Transverse colon (tissue), 4 donors: ENCODE measurements at regions not wholly inside any gene's neighbourhood (a gene's known extent, or its start where the extent isn't known, plus 50 kb on each side); places are given as distances from the start of the nearest gene placed in this dataset.

Experiments
- CTCF ChIP-seq, 5 experiments: fragments of 200-600 bp in 3 of 5; fragments of 450-650 bp in 2 of 5; sonication (generic) in 3 of 5; IDR thresholded peaks; 1 replicate in 2 of 5; 2 replicates in 3 of 5; pipeline ENCODE4 v1.5.1; 2016 to 2017; ENCODE audit warnings: antibody characterized with exemption in 5 of 5, inconsistent platforms in 3 of 5, mild to moderate bottlenecking in 2 of 5, moderate library complexity in 1 of 5
- EP300 ChIP-seq: sonication (generic); formaldehyde crosslinking; IDR thresholded peaks from one replicate; pipeline ENCODE4 v1.6.1; 2017; ENCODE audit warnings: antibody characterized with exemption, low read depth
- POLR2A ChIP-seq: fragments of 450-650 bp; IDR thresholded peaks from one replicate; pipeline ENCODE4 v1.6.1; 2016; ENCODE audit warnings: antibody characterized with exemption, mild to moderate bottlenecking, moderate library complexity
- POLR2AphosphoS5 ChIP-seq, 3 donors: sonication (generic); formaldehyde crosslinking; IDR thresholded peaks; one replicate each; pipeline ENCODE4 v1.6.1; 2016; ENCODE audit warnings: antibody characterized with exemption in 3 of 3

GRCh38 chr12:13462450-13462849 is 265.9 kb downstream of the EMP1 start:
- no peak for TF ChIP-seq CTCF (IDR thresholded peaks at IDR 0.05)
- no peak for TF ChIP-seq POLR2A
- no peak for TF ChIP-seq EP300
- TF ChIP-seq POLR2AphosphoS5 (IDR thresholded peaks at IDR 0.05): no peak
